PFSK-1 (cell line): ENCODE measurements at regions not wholly inside any gene's neighbourhood (a gene's known extent, or its start where the extent isn't known, plus 50 kb on each side); places are given as distances from the start of the nearest gene placed in this dataset.

Experiments used
- FOXP2 ChIP-seq: optimal IDR thresholded peaks from 2 replicates; pipeline ENCODE3; 2011; ENCODE audit warnings: borderline replicate concordance, control low read depth, inconsistent platforms; ENCODE audit not compliant: insufficient read depth; ENCODE audit errors: extremely low read length, extremely low read depth
- POLR2AphosphoS5 ChIP-seq: IDR thresholded peaks from 2 replicates; pipeline ENCODE4 v1.6.1; 2012; ENCODE audit warnings: low read depth, mild to moderate bottlenecking, control low read depth, low read length, moderate library complexity
- REST ChIP-seq, 2 experiments: IDR thresholded peaks; 2 replicates each; pipeline versions ENCODE4 v1.6.1 to v1.8.0; 2011 to 2012; ENCODE audit warnings: low read depth in 2 of 2, low read length in 2 of 2, control low read depth in 1 of 2, inconsistent platforms in 1 of 2, mild to moderate bottlenecking in 1 of 2, moderate library complexity in 1 of 2; ENCODE audit not compliant: insufficient read depth in 1 of 2
- SIN3A ChIP-seq: IDR thresholded peaks from 2 replicates; pipeline ENCODE4 v1.6.1; 2012; ENCODE audit warnings: mild to moderate bottlenecking, low read length, moderate library complexity, borderline replicate concordance; ENCODE audit not compliant: insufficient read depth
- TAF1 ChIP-seq: IDR thresholded peaks from 2 replicates; pipeline ENCODE4 v1.6.1; 2012; ENCODE audit warnings: low read length, control low read depth, borderline replicate concordance; ENCODE audit not compliant: insufficient read depth

- TF ChIP-seq POLR2AphosphoS5 (no peak), TAF1 (no peak), REST (IDR thresholded peaks at IDR 0.05; ENCODE audit: insufficient read depth in 1 of 2, low read depth in 2 of 2, low read length in 2 of 2) (no peak), SIN3A (no peak), FOXP2 (no peak)
Observed at GRCh38 chr5:15008921-15009320, 137.3 kb upstream of the ANKH start.

GRCh38 chr5:15008476-15008875, 136.9 kb upstream of the ANKH start:
- TF ChIP-seq SIN3A (peak; percentile 39; the same call in 1 of the 2 replicates), POLR2AphosphoS5 (no peak), FOXP2 (peak; percentile 97), TAF1 (peak; percentile 39; the same call in 1 of the 2 replicates), REST (IDR thresholded peaks at IDR 0.05; ENCODE audit: insufficient read depth in 1 of 2, low read depth in 2 of 2, low read length in 2 of 2) (peak in 1 of 2 experiments; percentile 51; a peak in 1 of 4 replicates)

- TF ChIP-seq POLR2AphosphoS5, result no peak
- TF ChIP-seq FOXP2, result no peak
- no peak for TF ChIP-seq REST (IDR thresholded peaks at IDR 0.05; ENCODE audit: insufficient read depth in 1 of 2, low read depth in 2 of 2, low read length in 2 of 2)
- TF ChIP-seq TAF1, result no peak
- TF ChIP-seq SIN3A, result no peak
Observed at GRCh38 chr5:15007646-15008045, 136.1 kb upstream of the ANKH start.

GRCh38 chr5:15004506-15004905, 132.9 kb upstream of the ANKH start:
- TF ChIP-seq FOXP2 (no peak), POLR2AphosphoS5 (no peak), TAF1 (no peak), SIN3A (no peak), REST (IDR thresholded peaks at IDR 0.05; ENCODE audit: insufficient read depth in 1 of 2, low read depth in 2 of 2, low read length in 2 of 2) (no peak)

- TF ChIP-seq TAF1 (no peak), SIN3A (no peak), REST (IDR thresholded peaks at IDR 0.05; ENCODE audit: insufficient read depth in 1 of 2, low read depth in 2 of 2, low read length in 2 of 2) (no peak), POLR2AphosphoS5 (no peak), FOXP2 (no peak)
Observed at GRCh38 chr5:15003511-15003920, 131.9 kb upstream of the ANKH start.
